ENCODE measurements at regions not wholly inside any gene's neighbourhood (a gene's known extent, or its start where the extent isn't known, plus 50 kb on each side); places are given as distances from the start of the nearest gene placed in this dataset.

GRCh38 chr15:81987628-81988027, 58.2 kb downstream of the MEX3B start:
- ChIA-PET POLR2A (no interaction called here), CTCF (interaction anchor here (0.7 kb wide), 1 partner anchor 180 kb away, joined by 5 read pairs; no protein-coding TSS in a partner anchor)
- Mint-ChIP-seq H3K27ac (no peak overlapping the region), H3K36me3 (peaks cover 21% of the 10 kb centered on the region), H3K4me1 (peaks cover 9% of the 10 kb centered on the region; the same call in 1 of the 2 replicates), H3K4me3 (no peak overlapping the region), H3K27me3 (ENCODE audit: low read depth) (no peaks in the 10 kb centered on the region), H3K9me3 (peaks cover 21% of the 10 kb centered on the region)
- TF ChIP-seq, protein P1, sequence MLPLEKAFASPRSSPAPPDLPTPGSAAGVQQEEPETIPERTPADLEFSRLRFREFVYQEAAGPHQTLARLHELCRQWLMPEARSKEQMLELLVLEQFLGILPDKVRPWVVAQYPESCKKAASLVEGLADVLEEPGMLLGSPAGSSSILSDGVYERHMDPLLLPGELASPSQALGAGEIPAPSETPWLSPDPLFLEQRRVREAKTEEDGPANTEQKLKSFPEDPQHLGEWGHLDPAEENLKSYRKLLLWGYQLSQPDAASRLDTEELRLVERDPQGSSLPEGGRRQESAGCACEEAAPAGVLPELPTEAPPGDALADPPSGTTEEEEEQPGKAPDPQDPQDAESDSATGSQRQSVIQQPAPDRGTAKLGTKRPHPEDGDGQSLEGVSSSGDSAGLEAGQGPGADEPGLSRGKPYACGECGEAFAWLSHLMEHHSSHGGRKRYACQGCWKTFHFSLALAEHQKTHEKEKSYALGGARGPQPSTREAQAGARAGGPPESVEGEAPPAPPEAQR (CRISPR knock-in tag; IDR thresholded peaks at IDR 0.05) = no peak
- TF ChIP-seq, protein P2, sequence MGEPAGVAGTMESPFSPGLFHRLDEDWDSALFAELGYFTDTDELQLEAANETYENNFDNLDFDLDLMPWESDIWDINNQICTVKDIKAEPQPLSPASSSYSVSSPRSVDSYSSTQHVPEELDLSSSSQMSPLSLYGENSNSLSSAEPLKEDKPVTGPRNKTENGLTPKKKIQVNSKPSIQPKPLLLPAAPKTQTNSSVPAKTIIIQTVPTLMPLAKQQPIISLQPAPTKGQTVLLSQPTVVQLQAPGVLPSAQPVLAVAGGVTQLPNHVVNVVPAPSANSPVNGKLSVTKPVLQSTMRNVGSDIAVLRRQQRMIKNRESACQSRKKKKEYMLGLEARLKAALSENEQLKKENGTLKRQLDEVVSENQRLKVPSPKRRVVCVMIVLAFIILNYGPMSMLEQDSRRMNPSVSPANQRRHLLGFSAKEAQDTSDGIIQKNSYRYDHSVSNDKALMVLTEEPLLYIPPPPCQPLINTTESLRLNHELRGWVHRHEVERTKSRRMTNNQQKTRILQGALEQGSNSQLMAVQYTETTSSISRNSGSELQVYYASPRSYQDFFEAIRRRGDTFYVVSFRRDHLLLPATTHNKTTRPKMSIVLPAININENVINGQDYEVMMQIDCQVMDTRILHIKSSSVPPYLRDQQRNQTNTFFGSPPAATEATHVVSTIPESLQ (CRISPR knock-in tag; IDR thresholded peaks at IDR 0.05) = no peak
- DNase-seq (ENCODE audit: low spot score) (no peak), ATAC-seq (no peak)

DNA sequence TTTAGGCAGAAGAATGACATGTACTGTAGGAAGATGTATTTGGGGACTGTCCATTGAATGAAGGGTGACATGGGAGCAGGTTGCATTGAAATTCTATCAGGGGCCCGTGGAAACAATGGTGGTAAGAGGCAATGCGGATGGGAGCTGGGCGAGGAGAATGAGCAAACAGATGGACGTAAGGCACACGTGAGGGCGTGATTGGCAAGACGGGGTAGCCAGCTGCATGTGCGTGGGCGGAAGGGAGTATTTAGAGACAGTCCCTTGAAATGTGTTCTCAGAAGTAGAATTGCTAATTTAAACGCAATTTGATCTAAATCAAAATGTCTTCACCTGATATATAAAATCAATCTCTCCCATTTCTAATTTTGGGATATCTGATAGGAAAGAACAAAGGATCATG, 62.3 kb downstream of the MEX3B start:
- DNase-seq (ENCODE audit: low spot score) (no peak), ATAC-seq (no peak)
- peaks cover 12% of the 10 kb centered on the region for H3K36me3 Mint-ChIP-seq
- H3K27me3 Mint-ChIP-seq (ENCODE audit: low read depth) = no peaks in the 10 kb centered on the region
- POLR2A ChIA-PET = no interaction called here
- no peak for TF ChIP-seq TP53 (CRISPR knock-in tag; IDR thresholded peaks at IDR 0.05)
- no peak overlapping the region for H3K27ac Mint-ChIP-seq
- CTCF ChIA-PET = no interaction called here
- peaks cover 3% of the 10 kb centered on the region; the same call in 1 of the 2 replicates for H3K4me1 Mint-ChIP-seq
- H3K4me3 Mint-ChIP-seq = no peak overlapping the region
- H3K9me3 Mint-ChIP-seq = peaks cover 15% of the 10 kb centered on the region

DNA sequence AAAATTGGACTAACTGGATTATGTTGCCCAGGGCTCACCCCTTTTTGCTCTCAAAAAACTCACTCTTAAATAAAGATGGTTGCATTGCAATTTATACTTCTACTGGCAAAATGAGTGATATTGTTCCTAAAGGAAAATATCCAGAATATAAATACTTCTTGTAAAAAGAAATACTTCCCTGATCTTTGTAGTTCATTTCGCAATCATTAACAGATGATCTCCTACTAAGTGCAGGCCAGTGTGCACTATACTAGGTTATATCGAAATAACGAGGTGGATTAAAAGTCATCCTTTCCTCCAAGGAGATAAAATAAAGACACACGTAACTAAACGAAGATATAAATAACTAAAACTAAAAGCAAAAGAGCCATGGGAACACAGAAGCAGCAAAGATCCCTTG, 63.0 kb downstream of the MEX3B start:
- H3K27me3 Mint-ChIP-seq (ENCODE audit: low read depth) = no peaks in the 10 kb centered on the region
- H3K27ac Mint-ChIP-seq = no peak overlapping the region
- no peak for TF ChIP-seq GRHL2 (CRISPR knock-in tag; IDR thresholded peaks at IDR 0.05; ENCODE audit: insufficient replicate concordance, severe bottlenecking)
- TF ChIP-seq, protein P3, sequence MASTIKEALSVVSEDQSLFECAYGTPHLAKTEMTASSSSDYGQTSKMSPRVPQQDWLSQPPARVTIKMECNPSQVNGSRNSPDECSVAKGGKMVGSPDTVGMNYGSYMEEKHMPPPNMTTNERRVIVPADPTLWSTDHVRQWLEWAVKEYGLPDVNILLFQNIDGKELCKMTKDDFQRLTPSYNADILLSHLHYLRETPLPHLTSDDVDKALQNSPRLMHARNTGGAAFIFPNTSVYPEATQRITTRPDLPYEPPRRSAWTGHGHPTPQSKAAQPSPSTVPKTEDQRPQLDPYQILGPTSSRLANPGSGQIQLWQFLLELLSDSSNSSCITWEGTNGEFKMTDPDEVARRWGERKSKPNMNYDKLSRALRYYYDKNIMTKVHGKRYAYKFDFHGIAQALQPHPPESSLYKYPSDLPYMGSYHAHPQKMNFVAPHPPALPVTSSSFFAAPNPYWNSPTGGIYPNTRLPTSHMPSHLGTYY (CRISPR knock-in tag; IDR thresholded peaks at IDR 0.05) = no peak
- no peak for TF ChIP-seq NFYB (CRISPR knock-in tag; conservative IDR thresholded peaks at IDR 0.05; ENCODE audit: low read depth)
- no peak for TF ChIP-seq ZNF512 (CRISPR knock-in tag; IDR thresholded peaks at IDR 0.05; ENCODE audit: borderline replicate concordance)
- TF ChIP-seq NFE2L1 (CRISPR knock-in tag; IDR thresholded peaks at IDR 0.05) = no peak
- no peak for TF ChIP-seq EMX1 (CRISPR knock-in tag; IDR thresholded peaks at IDR 0.05)
- H3K36me3 Mint-ChIP-seq = peaks cover 13% of the 10 kb centered on the region
- H3K9me3 Mint-ChIP-seq = peaks cover 17% of the 10 kb centered on the region
- CTCF ChIA-PET = no interaction called here
- H3K4me3 Mint-ChIP-seq = no peak overlapping the region
- peaks cover 3% of the 10 kb centered on the region; the same call in 1 of the 2 replicates for H3K4me1 Mint-ChIP-seq
- DNase-seq (ENCODE audit: low spot score) (no peak), ATAC-seq (no peak)
- POLR2A ChIA-PET = no interaction called here

- Mint-ChIP-seq H3K4me1 (peaks cover 3% of the 10 kb centered on the region), H3K27me3 (ENCODE audit: low read depth) (no peaks in the 10 kb centered on the region), H3K9me3 (peaks cover 21% of the 10 kb centered on the region), H3K4me3 (no peak overlapping the region), H3K36me3 (peaks cover 17% of the 10 kb centered on the region), H3K27ac (no peak overlapping the region)
- POLR2A ChIA-PET = no interaction called here
- ATAC-seq = no peak
- no peak for DNase-seq (ENCODE audit: low spot score)
- TF ChIP-seq, protein P4, sequence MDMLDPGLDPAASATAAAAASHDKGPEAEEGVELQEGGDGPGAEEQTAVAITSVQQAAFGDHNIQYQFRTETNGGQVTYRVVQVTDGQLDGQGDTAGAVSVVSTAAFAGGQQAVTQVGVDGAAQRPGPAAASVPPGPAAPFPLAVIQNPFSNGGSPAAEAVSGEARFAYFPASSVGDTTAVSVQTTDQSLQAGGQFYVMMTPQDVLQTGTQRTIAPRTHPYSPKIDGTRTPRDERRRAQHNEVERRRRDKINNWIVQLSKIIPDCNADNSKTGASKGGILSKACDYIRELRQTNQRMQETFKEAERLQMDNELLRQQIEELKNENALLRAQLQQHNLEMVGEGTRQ (CRISPR knock-in tag; IDR thresholded peaks at IDR 0.05) = peak; percentile 34; the same call in 1 of the 2 replicates
- TF ChIP-seq ZNF121 (CRISPR knock-in tag; IDR thresholded peaks at IDR 0.05) = no peak
- CTCF ChIA-PET = no interaction called here
Measured at GRCh38 chr15:81981908-81982307, 63.9 kb downstream of the MEX3B start.
